H9 (cell line): ENCODE measurements at regions not wholly inside any gene's neighbourhood (a gene's known extent, or its start where the extent isn't known, plus 50 kb on each side); places are given as distances from the start of the nearest gene placed in this dataset.

Experiments
- DNase-seq: peaks from one replicate; pipeline ENCODE4 v3.0.0-alpha.2; 2017
- H2AFZ ChIP-seq: one replicate; pipeline ENCODE4 v1.6.1; 2013; ENCODE audit warnings: mild to moderate bottlenecking, low read length, control low read depth, moderate library complexity
- H2AK5ac ChIP-seq: 2 replicates; pipeline ENCODE4 v1.6.1; 2013; ENCODE audit warnings: low read length, control low read depth, mixed read lengths; ENCODE audit not compliant: insufficient read length
- H2BK120ac ChIP-seq: one replicate; pipeline ENCODE4 v1.6.1; 2013; ENCODE audit warnings: low read depth, mild to moderate bottlenecking, low read length, control low read depth, inconsistent platforms; ENCODE audit not compliant: poor library complexity, severe bottlenecking
- H2BK12ac ChIP-seq: 2 replicates; pipeline ENCODE4 v1.6.1; 2013; ENCODE audit warnings: low read length, control low read depth, mixed read lengths, low read depth; ENCODE audit not compliant: insufficient read length
- H2BK15ac ChIP-seq: 2 replicates; pipeline ENCODE4 v1.6.1; 2013; ENCODE audit warnings: low read depth, low read length, control low read depth
- H2BK20ac ChIP-seq: one replicate; pipeline ENCODE4 v1.6.1; 2013; ENCODE audit warnings: low read depth, mild to moderate bottlenecking, low read length, control low read depth, inconsistent platforms; ENCODE audit not compliant: poor library complexity, severe bottlenecking
- H2BK5ac ChIP-seq: 2 replicates; pipeline ENCODE4 v1.6.1; 2013; ENCODE audit warnings: low read length, control low read depth, mixed read lengths; ENCODE audit not compliant: insufficient read length
- H3K14ac ChIP-seq: 2 replicates; pipeline ENCODE4 v1.6.1; 2013; ENCODE audit warnings: low read length, control low read depth; ENCODE audit not compliant: insufficient read depth
- H3K18ac ChIP-seq: 2 replicates; pipeline ENCODE4 v1.6.1; 2013; ENCODE audit warnings: low read depth, mild to moderate bottlenecking, mixed read lengths, low read length, control low read depth; ENCODE audit not compliant: insufficient read length
- H3K23ac ChIP-seq: 2 replicates; pipeline ENCODE4 v1.6.1; 2013; ENCODE audit warnings: low read length, control low read depth, mixed read lengths, low read depth; ENCODE audit not compliant: insufficient read length
- H3K23me2 ChIP-seq: 2 replicates; pipeline ENCODE4 v1.6.1; 2013; ENCODE audit warnings: low read depth, mild to moderate bottlenecking, mixed read lengths, low read length, control low read depth; ENCODE audit not compliant: insufficient read length, poor library complexity, severe bottlenecking
- H3K27ac ChIP-seq: 2 replicates; pipeline ENCODE4 v1.5.1; 2013; ENCODE audit warnings: low read length, control low read depth, mixed read lengths, low read depth; ENCODE audit not compliant: insufficient read length
- H3K27me3 ChIP-seq: 2 replicates; pipeline ENCODE4 v1.6.1; 2013; ENCODE audit warnings: low read length, control low read depth, inconsistent platforms; ENCODE audit not compliant: insufficient read depth
- H3K4ac ChIP-seq: 2 replicates; pipeline ENCODE4 v1.6.1; 2013; ENCODE audit warnings: low read depth, mild to moderate bottlenecking, control low read depth, inconsistent platforms, low read length, moderate library complexity
- H3K4me1 ChIP-seq: 2 replicates; pipeline ENCODE4 v1.6.1; 2013; ENCODE audit warnings: low read length, control low read depth, inconsistent platforms; ENCODE audit not compliant: insufficient read depth
- H3K4me2 ChIP-seq: 2 replicates; pipeline ENCODE4 v1.6.1; 2013; ENCODE audit warnings: low read length, control low read depth, mixed read lengths; ENCODE audit not compliant: insufficient read length, insufficient read depth
- H3K56ac ChIP-seq: 2 replicates; pipeline ENCODE4 v1.6.1; 2013; ENCODE audit warnings: low read depth, mild to moderate bottlenecking, mixed read lengths, low read length, control low read depth; ENCODE audit not compliant: insufficient read length
- H3K79me1 ChIP-seq: 2 replicates; pipeline ENCODE4 v1.6.1; 2013; ENCODE audit warnings: low read depth, mild to moderate bottlenecking, moderate library complexity, low read length, control low read depth, inconsistent platforms; ENCODE audit not compliant: insufficient read depth, poor library complexity, severe bottlenecking
- H3K79me2 ChIP-seq: 2 replicates; pipeline ENCODE4 v1.6.1; 2013; ENCODE audit warnings: low read length, control low read depth, inconsistent platforms; ENCODE audit not compliant: insufficient read depth
- H3K9ac ChIP-seq: 2 replicates; pipeline ENCODE4 v1.6.1; 2013; ENCODE audit warnings: low read length, control low read depth, mixed read lengths; ENCODE audit not compliant: insufficient read length; ENCODE audit errors: extremely low read depth
- H3K9me3 ChIP-seq: one replicate; pipeline ENCODE4 v1.6.1; 2013; ENCODE audit warnings: low read depth, low read length, inconsistent platforms; ENCODE audit not compliant: control insufficient read depth
- H3T11ph ChIP-seq: one replicate; pipeline ENCODE4 v1.6.1; 2013; ENCODE audit warnings: mild to moderate bottlenecking, low read length, control low read depth, inconsistent platforms
- H4K20me1 ChIP-seq: one replicate; pipeline ENCODE4 v1.6.1; 2013; ENCODE audit not compliant: control insufficient read depth, insufficient read length, insufficient read depth
- H4K5ac ChIP-seq: 2 replicates; pipeline ENCODE4 v1.6.1; 2013; ENCODE audit warnings: low read depth, mild to moderate bottlenecking, mixed read lengths, low read length, control low read depth; ENCODE audit not compliant: insufficient read length
- H4K8ac ChIP-seq: replicated peaks from 2 replicates; pipeline ENCODE4 v1.6.1; 2013; ENCODE audit warnings: low read length, control low read depth, mixed read lengths, low read depth; ENCODE audit not compliant: insufficient read length
- H4K91ac ChIP-seq: 2 replicates; pipeline ENCODE4 v1.6.1; 2013; ENCODE audit warnings: low read depth, mild to moderate bottlenecking, moderate library complexity, mixed read lengths, low read length, control low read depth; ENCODE audit not compliant: insufficient read length
- H3K27ac Mint-ChIP-seq, 3 experiments: 2 replicates in 2 of 3; 3 replicates in 1 of 3; pipeline ENCODE4 v1.8.0; 2020 to 2021; ENCODE audit warnings: mixed read lengths in 3 of 3, mild to moderate bottlenecking in 1 of 3, moderate library complexity in 1 of 3
- H3K27me3 Mint-ChIP-seq: 2 replicates; pipeline ENCODE4 v1.8.0; 2021; ENCODE audit warnings: low read depth, mild to moderate bottlenecking, moderate library complexity, mixed read lengths
- H3K36me3 Mint-ChIP-seq, 3 experiments: 2 replicates in 2 of 3; 3 replicates in 1 of 3; pipeline ENCODE4 v1.8.0; 2020 to 2021; ENCODE audit warnings: low read depth in 3 of 3, mixed read lengths in 3 of 3; ENCODE audit not compliant: insufficient read depth in 1 of 3
- H3K4me1 Mint-ChIP-seq, 2 experiments: 2 replicates each; pipeline ENCODE4 v1.8.0; 2020; ENCODE audit warnings: mixed read lengths in 2 of 2
- H3K4me3 Mint-ChIP-seq, 2 experiments: 2 replicates in 1 of 2; 3 replicates in 1 of 2; pipeline ENCODE4 v1.8.0; 2020 to 2021; ENCODE audit warnings: mild to moderate bottlenecking in 2 of 2, mixed read lengths in 2 of 2, moderate library complexity in 1 of 2
- H3K9me3 Mint-ChIP-seq, 2 experiments: 2 replicates in 1 of 2; 3 replicates in 1 of 2; pipeline ENCODE4 v1.8.0; 2020; ENCODE audit warnings: mild to moderate bottlenecking in 2 of 2, mixed read lengths in 2 of 2, moderate library complexity in 1 of 2
- CTCF ChIP-seq: fragments of 200-600 bp; sonication (generic); conservative IDR thresholded peaks from 3 replicates; pipeline ENCODE4 v1.8.0; 2021; ENCODE audit warnings: antibody characterized with exemption, mild to moderate bottlenecking
- WGBS: extraction: QIAGEN DNeasy Blood & Tissue Kit; methylation state at CpG from one replicate; pipeline ENCODE4 v1.1.7; 2013; ENCODE audit warnings: missing lambda C conversion rate, low lambda C conversion rate, mixed read lengths; ENCODE audit not compliant: insufficient read length; ENCODE audit errors: extremely low coverage; 5-methylcytosine and 5-hydroxymethylcytosine counted together

DNA sequence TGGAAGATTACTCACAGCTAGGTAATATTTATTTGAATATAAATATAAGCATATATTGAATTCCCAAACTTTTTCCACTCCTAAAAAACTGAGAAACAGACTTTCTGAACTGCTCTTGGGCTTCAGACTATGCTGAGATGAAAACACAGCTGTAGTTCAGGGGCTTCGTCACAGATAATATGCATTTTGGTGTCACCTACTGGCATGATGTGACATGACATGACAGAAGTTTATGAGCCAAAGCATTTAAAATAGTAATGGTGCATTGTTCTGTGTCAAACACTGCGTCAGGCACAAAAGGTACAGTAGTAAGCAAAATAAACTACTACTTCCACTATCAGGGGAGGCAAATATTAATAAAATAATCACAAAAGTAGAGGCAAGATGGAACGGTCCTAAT lies 171.3 kb downstream of the BTC start:
- H3K4ac ChIP-seq: no peak overlapping the region
- no peaks in the 10 kb centered on the region for H3K9me3 ChIP-seq
- H3K79me2 ChIP-seq: no peaks in the 10 kb centered on the region
- H3K4me3 Mint-ChIP-seq: no peak overlapping the region
- H2BK12ac ChIP-seq: no peak overlapping the region
- no peaks in the 10 kb centered on the region for H3K4me1 Mint-ChIP-seq
- H3K9me3 Mint-ChIP-seq: no peaks in the 10 kb centered on the region
- H2AFZ ChIP-seq: no peak overlapping the region
- H3K18ac ChIP-seq: no peak overlapping the region
- no peak overlapping the region for H2BK20ac ChIP-seq
- H3K36me3 Mint-ChIP-seq: no peaks in the 10 kb centered on the region
- H2AK5ac ChIP-seq: no peak overlapping the region
- H4K91ac ChIP-seq: no peak overlapping the region
- no CpG with 5 or more reads among the region's 3 CpGs for WGBS
- no peaks in the 10 kb centered on the region for H4K20me1 ChIP-seq
- peak; percentile 62 for TF ChIP-seq CTCF
- H3K27me3 ChIP-seq: no peaks in the 10 kb centered on the region
- no peaks in the 10 kb centered on the region for H3K4me1 ChIP-seq
- no peak overlapping the region for H3T11ph ChIP-seq
- no peak overlapping the region for H2BK120ac ChIP-seq
- no peak overlapping the region for H4K5ac ChIP-seq
- no peaks in the 10 kb centered on the region for H3K27me3 Mint-ChIP-seq
- DNase-seq: no peak
- no peak overlapping the region for H3K27ac Mint-ChIP-seq
- H3K56ac ChIP-seq: no peak overlapping the region
- no peak overlapping the region for H3K27ac ChIP-seq
- no peak overlapping the region for H3K9ac ChIP-seq
- no peak overlapping the region for H3K4me2 ChIP-seq
- no peak overlapping the region for H3K14ac ChIP-seq
- H3K79me1 ChIP-seq: no peaks in the 10 kb centered on the region
- no peaks in the 10 kb centered on the region for H3K23me2 ChIP-seq
- no peak overlapping the region for H3K23ac ChIP-seq
- no peak overlapping the region for H4K8ac ChIP-seq
- no peak overlapping the region for H2BK15ac ChIP-seq
- H2BK5ac ChIP-seq: no peak overlapping the region
